ENCODE measurements at regions not wholly inside any gene's neighbourhood (a gene's known extent, or its start where the extent isn't known, plus 50 kb on each side); places are given as distances from the start of the nearest gene placed in this dataset.

GRCh38 chr12:9351136-9351535 is 142.9 kb upstream of the PZP start:
- H3K27me3 ChIP-seq (ENCODE audit: insufficient read depth, low read depth, low read length) = no peaks in the 10 kb centered on the region
- H3K9me3 ChIP-seq (ENCODE audit: low read length) = no peaks in the 10 kb centered on the region
- H3K9me2 ChIP-seq (ENCODE audit: insufficient read depth, low read length) = no peaks in the 10 kb centered on the region
- no peaks in the 10 kb centered on the region for H4K20me1 ChIP-seq (ENCODE audit: insufficient read depth)
- H3K9ac ChIP-seq (ENCODE audit: low read length) = no peak overlapping the region
- no peak overlapping the region for H3K4me3 ChIP-seq (ENCODE audit: low read length)
- no peaks in the 10 kb centered on the region for H3K36me3 ChIP-seq (ENCODE audit: insufficient read depth, low read length)
- no peak overlapping the region for H3K4me2 ChIP-seq (ENCODE audit: low read length)
- H2AFZ ChIP-seq (ENCODE audit: low read depth, low read length) = no peak overlapping the region
- H3K27ac ChIP-seq (ENCODE audit: low read length) = no peak overlapping the region
- no peaks in the 10 kb centered on the region for H3K79me2 ChIP-seq (replicated peaks; ENCODE audit: insufficient read depth, low read length)
- TF ChIP-seq, protein P1, sequence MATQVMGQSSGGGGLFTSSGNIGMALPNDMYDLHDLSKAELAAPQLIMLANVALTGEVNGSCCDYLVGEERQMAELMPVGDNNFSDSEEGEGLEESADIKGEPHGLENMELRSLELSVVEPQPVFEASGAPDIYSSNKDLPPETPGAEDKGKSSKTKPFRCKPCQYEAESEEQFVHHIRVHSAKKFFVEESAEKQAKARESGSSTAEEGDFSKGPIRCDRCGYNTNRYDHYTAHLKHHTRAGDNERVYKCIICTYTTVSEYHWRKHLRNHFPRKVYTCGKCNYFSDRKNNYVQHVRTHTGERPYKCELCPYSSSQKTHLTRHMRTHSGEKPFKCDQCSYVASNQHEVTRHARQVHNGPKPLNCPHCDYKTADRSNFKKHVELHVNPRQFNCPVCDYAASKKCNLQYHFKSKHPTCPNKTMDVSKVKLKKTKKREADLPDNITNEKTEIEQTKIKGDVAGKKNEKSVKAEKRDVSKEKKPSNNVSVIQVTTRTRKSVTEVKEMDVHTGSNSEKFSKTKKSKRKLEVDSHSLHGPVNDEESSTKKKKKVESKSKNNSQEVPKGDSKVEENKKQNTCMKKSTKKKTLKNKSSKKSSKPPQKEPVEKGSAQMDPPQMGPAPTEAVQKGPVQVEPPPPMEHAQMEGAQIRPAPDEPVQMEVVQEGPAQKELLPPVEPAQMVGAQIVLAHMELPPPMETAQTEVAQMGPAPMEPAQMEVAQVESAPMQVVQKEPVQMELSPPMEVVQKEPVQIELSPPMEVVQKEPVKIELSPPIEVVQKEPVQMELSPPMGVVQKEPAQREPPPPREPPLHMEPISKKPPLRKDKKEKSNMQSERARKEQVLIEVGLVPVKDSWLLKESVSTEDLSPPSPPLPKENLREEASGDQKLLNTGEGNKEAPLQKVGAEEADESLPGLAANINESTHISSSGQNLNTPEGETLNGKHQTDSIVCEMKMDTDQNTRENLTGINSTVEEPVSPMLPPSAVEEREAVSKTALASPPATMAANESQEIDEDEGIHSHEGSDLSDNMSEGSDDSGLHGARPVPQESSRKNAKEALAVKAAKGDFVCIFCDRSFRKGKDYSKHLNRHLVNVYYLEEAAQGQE (IDR thresholded peaks at IDR 0.05; ENCODE audit: borderline replicate concordance) = no peak
- TF ChIP-seq TAF1 (IDR thresholded peaks at IDR 0.05; ENCODE audit: low read depth) = no peak
- no peak for TF ChIP-seq EZH2 (IDR thresholded peaks at IDR 0.05; ENCODE audit: borderline replicate concordance, insufficient read depth, low read length, poor library complexity, severe bottlenecking)
- no peak for TF ChIP-seq MXI1 (conservative IDR thresholded peaks at IDR 0.05; ENCODE audit: poor library complexity, severe bottlenecking)
- TF ChIP-seq, protein P2, sequence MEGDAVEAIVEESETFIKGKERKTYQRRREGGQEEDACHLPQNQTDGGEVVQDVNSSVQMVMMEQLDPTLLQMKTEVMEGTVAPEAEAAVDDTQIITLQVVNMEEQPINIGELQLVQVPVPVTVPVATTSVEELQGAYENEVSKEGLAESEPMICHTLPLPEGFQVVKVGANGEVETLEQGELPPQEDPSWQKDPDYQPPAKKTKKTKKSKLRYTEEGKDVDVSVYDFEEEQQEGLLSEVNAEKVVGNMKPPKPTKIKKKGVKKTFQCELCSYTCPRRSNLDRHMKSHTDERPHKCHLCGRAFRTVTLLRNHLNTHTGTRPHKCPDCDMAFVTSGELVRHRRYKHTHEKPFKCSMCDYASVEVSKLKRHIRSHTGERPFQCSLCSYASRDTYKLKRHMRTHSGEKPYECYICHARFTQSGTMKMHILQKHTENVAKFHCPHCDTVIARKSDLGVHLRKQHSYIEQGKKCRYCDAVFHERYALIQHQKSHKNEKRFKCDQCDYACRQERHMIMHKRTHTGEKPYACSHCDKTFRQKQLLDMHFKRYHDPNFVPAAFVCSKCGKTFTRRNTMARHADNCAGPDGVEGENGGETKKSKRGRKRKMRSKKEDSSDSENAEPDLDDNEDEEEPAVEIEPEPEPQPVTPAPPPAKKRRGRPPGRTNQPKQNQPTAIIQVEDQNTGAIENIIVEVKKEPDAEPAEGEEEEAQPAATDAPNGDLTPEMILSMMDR (IDR thresholded peaks at IDR 0.05; ENCODE audit: poor library complexity, severe bottlenecking) = no peak
- no peak for TF ChIP-seq RAD21 (conservative IDR thresholded peaks at IDR 0.05)
- TF ChIP-seq SMC3 (conservative IDR thresholded peaks at IDR 0.05; ENCODE audit: poor library complexity) = no peak
- no peak for TF ChIP-seq POLR2AphosphoS5 (IDR thresholded peaks at IDR 0.05)
- TF ChIP-seq EP300 (conservative IDR thresholded peaks at IDR 0.05; ENCODE audit: poor library complexity, severe bottlenecking) = no peak
- H3F3A ChIP-seq (ENCODE audit: insufficient read depth, low read length, poor library complexity, severe bottlenecking) = no peaks in the 10 kb centered on the region

DNA sequence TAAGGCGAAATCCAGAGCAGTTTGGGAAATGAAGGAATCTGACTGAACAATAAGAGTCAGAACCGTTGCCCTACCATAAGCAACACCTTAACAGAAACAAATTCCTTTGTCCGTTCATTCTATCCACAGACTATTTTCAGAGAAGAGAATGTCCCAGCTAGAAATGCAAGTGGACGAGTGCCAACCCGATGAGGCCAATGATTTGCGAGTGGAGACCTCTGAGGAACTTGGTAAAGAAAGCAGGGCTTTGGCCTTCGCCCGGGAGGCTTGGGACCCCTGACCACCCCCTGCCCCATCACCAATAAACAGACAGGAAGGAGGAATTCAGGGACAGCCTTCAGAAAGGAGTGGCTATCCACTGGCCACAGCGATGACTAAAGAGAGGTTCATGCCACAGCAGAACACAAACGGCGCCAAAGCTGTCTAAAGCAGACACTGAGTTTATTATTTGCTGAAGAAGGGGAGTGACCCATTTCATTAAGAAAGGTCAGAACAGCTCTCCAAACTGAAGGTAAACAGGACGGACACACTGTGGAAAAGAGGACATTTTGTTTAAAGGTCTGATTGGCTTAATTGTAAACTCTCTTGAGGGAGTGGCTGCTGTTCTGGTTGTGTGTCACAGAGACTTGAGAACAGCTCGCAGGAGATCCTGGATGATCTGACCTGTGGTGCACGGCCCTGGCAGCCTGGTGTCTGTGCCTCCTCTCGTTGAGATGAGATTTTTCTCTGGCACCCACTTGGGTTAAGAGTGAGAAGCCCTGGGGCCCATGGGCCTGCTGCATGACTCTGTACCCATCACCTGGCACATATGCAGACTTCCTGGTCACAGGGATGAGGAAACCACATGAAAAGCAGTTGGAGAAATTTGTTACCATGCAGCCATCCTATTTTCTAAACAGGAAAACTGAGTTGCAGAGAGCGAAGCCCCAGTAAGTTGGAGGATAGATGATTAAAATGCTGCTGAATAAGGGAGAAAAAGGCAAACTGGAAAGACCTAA is 142.0 kb upstream of the PZP start:
- no peaks in the 10 kb centered on the region for H4K20me1 ChIP-seq (ENCODE audit: insufficient read depth)
- H3K27me3 ChIP-seq (ENCODE audit: insufficient read depth, low read depth, low read length) = no peaks in the 10 kb centered on the region
- H3K4me2 ChIP-seq (ENCODE audit: low read length) = no peak overlapping the region
- TF ChIP-seq EZH2 (IDR thresholded peaks at IDR 0.05; ENCODE audit: borderline replicate concordance, insufficient read depth, low read length, poor library complexity, severe bottlenecking) (no peak), SMC3 (conservative IDR thresholded peaks at IDR 0.05; ENCODE audit: poor library complexity) (no peak), TAF1 (IDR thresholded peaks at IDR 0.05; ENCODE audit: low read depth) (no peak), MXI1 (conservative IDR thresholded peaks at IDR 0.05; ENCODE audit: poor library complexity, severe bottlenecking) (no peak), POLR2AphosphoS5 (IDR thresholded peaks at IDR 0.05) (no peak), EP300 (conservative IDR thresholded peaks at IDR 0.05; ENCODE audit: poor library complexity, severe bottlenecking) (no peak)
- TF ChIP-seq, protein P2 (IDR thresholded peaks at IDR 0.05; ENCODE audit: poor library complexity, severe bottlenecking) = no peak
- H3K79me2 ChIP-seq (replicated peaks; ENCODE audit: insufficient read depth, low read length) = no peaks in the 10 kb centered on the region
- no peak overlapping the region for H3K4me3 ChIP-seq (ENCODE audit: low read length)
- no peaks in the 10 kb centered on the region for H3F3A ChIP-seq (ENCODE audit: insufficient read depth, low read length, poor library complexity, severe bottlenecking)
- H3K36me3 ChIP-seq (ENCODE audit: insufficient read depth, low read length) = no peaks in the 10 kb centered on the region
- H3K9me2 ChIP-seq (ENCODE audit: insufficient read depth, low read length) = no peaks in the 10 kb centered on the region
- no peak overlapping the region for H3K9ac ChIP-seq (ENCODE audit: low read length)
- no peak overlapping the region for H2AFZ ChIP-seq (ENCODE audit: low read depth, low read length)
- H3K9me3 ChIP-seq (ENCODE audit: low read length) = no peaks in the 10 kb centered on the region
- no peak overlapping the region for H3K27ac ChIP-seq (ENCODE audit: low read length)
